SIG-M5 treated with dmso at 0.1 percent for 504 hours (cell line): ENCODE measurements at regions not wholly inside any gene's neighbourhood (a gene's known extent, or its start where the extent isn't known, plus 50 kb on each side); places are given as distances from the start of the nearest gene placed in this dataset.
"Not testable (repeated sequence)": the region's sequence is repeated elsewhere in the genome, so short reads cannot be mapped to it uniquely, and the experiment has no call there.

Source experiments
- DNase-seq: peaks from one replicate; lab custom pipeline; 2025; ENCODE audit not compliant: unreplicated experiment; lab: John Stamatoyannopoulos, UW

DNA sequence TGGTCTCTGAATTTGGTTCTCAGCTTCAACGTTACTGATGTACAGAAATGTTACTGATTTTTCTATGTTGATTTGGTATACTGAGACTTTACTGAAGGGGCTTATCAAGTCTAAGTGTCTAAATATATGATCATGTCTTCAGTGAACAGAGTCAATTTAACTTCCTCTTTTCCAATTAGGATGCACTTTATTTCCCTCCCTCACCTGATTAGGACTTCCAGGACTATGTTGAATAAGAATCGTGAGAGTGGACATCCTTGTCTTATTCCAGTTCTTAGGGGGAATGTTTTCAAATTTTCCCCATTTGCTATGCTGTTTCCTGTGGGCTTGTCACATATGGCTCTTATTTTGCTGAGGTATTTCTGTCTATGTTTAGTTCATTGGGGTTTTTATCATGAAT lies 349.5 kb downstream of the PRR16 start:
- DNase-seq = no peak

DNA sequence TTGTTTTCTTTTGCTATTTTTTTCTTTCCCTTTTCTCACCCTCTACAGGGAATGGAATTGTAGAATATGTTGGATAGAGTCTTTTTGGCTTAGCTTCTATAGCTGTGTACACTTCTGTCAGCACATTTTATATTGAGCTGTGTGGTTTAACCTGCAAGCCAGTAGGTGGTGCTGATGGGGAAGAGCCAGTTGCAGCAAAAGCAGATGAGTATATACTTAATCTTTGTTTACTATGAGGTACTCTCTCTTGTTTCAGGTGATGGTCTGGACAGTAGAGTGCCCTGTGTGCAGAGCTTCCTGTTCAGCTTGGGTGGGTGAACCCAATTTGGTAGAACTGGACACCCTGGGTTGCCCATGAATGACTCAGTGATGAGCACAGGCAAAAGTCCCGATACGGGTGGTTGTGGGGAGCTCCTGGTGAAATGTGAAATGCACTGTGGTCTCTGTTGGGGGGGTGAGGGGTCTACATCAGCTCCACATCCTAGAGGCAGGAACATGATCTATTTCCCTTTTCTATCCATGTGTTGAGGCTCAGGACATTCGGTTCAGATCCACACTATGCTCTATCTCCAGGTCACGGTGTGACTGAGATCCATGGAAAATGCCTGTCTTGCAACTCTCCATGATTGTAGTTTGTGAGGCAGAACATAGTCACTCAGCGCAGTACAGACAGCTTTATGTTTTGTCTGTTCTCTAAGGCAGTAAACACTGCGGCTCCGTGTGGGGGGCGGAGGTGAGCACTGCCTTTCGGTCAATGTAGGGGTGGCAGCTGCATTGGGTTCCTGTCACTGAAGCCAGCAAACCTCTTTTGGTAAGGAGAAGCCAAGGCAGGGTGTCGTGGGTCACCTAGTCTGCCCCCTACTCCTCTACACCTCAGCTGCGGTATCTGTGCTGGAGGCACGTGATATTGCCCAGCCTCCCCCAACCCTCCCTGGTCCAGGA lies 353.2 kb downstream of the PRR16 start:
- DNase-seq = peak; percentile 23

DNA sequence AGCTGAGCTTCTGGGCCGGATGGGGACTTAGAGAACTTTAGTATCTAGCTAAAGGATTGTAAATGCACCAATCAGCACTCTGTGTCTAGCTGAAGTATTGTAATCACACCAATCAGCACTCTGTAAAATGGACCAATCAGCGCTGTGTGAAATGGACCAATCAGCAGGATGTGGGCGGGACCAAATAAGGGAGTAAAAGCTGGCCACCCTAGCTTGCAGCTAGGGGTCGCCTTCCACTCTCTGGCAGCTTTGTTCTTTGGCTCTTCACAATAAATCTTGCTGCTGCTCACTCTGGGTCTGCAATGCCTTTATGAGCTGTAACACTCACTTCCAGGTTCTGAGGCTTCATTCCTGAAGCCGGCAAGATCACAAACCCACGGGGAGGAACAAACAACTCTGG lies 354.0 kb downstream of the PRR16 start:
- no peak for DNase-seq

DNA sequence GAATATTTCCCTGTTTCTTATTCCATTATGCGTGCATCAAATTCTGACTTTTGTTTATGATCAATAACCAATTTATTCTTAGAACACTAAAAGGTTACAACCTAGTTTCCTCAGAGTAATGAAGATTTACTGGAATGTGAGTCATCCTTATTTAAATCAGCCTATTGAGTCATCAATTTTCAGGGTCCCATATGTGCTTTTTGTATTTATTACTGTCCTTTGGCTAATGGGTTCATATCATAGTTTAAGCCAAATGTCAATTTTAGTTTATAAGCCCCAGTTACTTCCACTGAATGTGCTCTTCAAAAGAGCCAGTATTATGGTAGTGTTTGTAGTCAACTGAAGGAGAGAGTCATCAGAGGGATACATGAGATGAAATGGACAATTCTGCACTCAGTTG lies 359.2 kb downstream of the PRR16 start:
- DNase-seq = no peak

DNA sequence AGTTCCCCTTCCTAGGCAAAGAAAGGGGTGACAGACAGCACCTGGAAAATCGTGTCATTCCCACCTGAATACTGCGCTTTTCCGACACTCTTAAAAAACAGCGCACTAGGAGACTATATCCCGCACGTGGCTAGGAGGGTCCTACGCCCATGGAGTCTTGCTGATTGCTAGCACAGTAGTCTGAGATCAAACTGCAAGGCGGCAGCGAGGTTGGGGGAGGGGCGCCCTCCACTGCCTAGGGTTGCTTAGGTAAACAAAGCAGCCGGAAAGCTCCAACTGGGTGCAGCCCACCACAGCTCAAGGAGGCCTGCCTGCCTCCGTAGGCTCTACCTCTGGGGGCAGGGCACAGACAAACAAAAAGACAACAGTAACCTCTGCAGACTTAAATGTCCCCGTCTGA lies 367.5 kb downstream of the PRR16 start:
- not testable (repeated sequence) for DNase-seq

DNA sequence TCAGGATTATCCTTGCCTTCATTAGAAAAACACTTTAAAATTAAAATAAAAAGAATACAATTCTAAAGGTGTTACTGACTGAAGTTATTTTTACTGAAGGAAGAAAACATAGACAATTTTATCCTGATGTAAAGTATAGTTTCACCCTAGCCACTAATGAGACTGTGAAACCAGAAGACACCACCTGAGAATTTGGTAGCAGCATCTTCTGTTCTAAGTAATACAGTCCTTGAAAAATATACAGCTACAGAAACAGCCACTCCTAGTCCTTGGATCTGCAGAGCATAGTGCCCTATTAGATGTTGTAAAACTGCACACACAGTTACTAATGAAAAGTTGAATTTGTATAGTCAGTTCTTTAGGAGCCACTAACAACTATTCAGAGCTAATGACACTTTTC lies 377.7 kb downstream of the PRR16 start:
- no peak for DNase-seq

DNA sequence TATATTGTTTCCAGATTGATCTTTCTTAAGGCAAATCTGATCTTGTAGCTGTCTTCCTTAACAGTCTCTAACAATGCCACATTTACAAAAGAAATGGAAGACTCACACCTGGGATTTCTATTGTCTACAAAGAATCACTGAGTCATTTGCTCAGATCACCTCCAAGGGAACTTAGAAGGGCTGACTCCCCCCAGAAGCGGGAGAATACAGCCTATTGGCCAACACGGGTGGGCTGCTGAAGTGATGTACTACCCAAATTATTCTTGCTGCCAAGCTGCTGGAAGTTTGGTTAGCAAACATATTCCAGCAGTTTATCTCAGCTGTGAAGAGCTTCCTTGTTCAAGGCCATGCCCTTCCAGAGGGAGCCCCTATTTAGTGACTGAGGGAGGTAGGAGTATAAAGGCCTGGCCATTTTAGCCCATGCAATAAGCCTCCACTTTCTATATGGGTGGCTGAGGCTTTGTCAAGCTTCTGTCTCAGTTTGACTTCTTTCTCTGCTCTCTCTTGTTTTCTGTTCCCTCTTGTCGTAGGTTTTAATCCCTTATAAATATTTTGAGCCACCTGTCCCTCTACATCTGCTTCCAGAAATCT lies 379.4 kb downstream of the PRR16 start:
- no peak for DNase-seq

DNA sequence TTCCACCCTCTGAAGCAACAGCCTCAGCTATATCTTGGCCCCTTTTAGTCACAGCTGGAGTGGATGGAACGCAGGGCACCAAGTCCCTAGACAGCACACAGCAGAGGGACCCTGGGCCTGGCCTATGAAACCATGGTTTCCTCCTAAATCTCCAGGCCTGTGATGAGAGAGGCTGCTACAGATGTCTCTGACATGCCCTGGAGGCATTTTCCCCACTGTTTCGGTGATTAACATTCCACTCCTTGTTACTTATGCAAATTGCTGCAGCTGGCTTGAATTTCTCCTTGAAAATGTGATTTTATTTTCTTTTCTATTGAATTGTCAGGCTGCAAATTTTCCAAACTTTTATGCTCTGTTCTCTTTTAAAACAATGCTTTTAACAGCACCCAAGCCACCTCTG lies 384.8 kb downstream of the PRR16 start:
- DNase-seq = no peak

DNA sequence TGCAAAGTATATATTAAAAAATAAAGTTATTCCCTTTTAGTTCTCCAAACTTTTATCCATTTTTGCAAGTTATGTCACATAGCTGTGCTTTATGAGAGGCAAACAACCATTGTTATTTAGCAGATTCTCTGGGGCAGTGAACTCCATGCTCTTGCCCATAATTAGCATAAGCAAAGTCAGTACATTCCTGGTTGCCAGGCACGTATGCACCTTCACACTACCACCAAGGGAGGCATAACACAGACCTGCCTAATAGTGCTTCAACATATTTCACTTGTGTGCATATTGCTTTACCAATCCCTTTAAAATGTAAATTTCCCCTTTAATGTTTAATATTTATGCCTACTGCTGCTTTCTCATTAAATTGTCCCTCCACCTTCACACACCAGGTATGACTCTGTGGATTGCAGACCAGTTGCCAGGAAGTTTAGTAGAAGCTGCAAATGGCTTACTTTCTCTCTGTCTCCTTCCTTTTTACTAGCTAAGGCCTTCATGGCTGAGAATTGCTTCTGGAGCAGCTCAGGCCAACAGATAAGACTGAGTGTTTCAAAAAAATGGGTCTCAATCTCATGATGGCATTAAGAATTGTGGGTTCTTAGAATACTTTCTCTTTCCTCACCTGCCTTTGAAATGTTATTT lies 388.2 kb downstream of the PRR16 start:
- no peak for DNase-seq

DNA sequence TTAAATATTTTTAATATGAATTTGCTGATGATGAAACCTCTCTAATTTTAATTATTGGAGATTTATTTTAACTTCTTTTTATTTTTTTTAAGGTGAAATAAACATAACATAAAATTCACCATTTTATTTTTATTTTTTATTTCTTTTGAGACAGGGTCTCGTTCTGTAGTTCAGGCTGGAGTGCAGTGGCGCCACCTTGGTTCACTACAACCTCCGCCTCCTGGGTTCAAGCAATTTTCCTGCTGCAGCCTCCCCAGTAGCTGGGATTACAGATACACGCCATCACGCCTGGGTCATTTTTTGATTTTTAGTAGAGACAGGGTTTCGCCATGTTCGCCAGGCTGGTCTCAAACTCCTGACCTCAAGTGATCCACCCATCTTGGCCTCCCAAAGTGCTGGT lies 402.9 kb downstream of the PRR16 start:
- no peak for DNase-seq

DNA sequence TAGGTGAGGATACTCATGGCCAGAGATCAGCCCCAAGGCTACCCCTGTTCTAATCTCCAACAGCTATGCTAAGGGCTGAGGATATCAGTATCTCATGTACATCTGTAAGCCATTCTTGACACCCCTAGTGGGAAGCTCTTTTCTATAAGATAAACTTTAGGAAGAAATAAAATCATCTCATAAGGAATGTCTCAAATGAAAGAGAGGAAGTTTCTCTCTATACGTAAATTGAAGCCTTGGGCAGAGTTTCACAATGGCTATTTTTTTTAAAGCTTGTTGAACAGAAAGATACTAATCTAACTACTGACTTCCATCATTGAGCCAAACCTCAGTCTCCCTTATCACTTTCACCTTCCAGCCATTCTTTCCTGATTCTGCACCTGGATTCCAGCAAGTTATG lies 405.7 kb downstream of the PRR16 start:
- DNase-seq = no peak

DNA sequence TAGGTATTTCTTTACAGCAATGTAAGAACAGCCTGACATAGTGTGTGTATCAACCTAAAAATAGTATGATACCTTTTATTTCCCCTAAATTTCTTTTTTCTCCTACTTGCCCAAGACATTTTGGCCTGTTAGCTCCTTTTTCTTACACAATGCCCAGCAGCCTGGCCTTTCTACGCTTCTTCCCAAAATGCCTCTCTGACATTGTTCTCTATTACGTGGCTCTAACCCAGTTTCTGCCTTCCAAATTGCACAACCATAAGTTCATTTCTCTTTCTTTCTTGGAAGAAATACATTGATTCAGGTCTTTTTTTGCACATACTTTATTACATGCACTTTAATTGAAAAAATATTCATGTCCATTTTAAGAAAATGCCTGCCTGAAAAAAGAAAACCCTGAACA lies 408.2 kb downstream of the PRR16 start:
- peak; percentile 2 for DNase-seq

DNA sequence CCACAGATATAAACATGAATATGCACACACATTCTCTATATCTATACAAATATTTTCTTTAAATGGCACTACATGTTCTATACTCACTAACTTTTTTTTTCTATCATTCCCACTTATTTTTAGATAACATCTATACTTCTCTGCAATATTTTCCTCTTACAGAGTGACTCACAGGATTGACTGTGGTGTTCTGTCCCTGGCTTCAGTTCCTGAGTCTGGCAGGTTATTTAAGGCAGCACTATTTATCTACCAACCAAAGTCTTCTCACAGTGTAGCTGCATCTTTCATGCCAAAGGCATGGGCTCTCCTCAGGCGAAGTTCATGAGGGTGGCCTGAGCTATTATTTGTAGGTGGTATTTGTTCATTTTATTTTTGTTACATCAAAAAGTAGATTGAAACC lies 409.0 kb downstream of the PRR16 start:
- DNase-seq = no peak

DNA sequence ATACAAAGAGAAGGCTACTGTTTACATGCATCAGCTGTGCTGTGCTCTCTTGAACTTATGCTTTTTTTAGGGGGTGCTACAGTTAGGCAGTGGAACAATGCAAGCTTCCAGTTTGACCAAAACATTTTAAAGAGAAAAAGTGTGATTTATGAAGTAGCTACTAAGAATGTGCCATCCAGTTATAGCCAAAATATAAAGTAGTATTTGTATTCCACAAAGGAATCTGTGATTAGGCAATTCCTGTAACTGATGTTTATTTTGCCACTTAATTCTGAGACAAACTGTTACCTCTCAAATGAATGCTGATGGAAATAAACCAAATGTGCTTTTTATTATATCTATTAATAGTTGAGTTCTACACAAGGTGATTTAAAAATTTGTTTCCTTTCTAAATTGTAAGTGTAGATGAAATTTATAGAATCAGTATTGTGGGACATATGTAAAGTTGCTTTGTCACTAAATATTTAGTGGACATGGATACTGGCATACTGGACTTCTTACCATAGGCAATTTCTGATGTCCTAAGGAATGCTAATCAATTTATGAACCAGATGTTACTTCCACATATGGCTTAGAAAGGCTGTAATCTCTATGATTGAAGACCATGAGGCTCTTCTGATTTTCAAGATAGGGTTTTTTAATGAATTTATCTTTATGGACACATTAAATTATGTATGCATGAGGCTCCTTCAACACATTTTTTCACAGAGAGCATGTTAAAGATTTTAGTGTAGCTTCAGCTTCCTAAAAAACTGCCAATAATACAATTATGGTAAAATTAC lies 410.2 kb downstream of the PRR16 start:
- no peak for DNase-seq

DNA sequence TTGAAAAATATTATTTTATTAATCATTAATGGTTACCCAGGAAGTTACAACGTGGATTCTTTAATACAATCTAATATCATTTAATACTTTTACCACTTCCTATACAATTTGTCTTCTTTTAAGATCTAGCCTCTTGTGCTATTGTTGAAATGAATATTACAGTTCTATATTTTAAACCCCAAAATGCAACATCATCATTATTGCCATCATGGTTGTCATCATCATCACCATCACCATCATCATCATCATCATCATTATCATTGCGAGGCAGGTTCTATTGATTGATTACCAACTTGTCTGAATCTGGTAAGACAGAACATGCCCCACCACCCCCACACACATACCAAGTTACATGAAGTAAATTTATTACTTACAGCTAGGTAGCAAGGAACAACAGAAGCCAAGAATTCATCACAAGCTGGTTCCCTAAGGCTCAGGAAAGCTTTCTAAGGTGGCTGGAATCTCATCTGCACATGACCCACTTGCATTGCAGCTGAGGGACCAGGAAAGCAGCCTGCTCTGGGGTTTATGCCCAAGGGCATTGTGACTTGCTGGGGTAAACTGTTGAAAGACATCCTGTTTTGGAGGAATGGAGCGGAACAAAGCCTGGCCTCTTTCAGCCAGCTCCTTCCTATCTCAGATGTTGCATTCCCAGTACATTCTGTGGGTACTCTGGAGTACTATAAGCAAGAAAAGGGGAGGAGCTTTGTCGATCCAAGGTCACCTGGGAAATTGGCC lies 418.1 kb downstream of the PRR16 start:
- DNase-seq = no peak

DNA sequence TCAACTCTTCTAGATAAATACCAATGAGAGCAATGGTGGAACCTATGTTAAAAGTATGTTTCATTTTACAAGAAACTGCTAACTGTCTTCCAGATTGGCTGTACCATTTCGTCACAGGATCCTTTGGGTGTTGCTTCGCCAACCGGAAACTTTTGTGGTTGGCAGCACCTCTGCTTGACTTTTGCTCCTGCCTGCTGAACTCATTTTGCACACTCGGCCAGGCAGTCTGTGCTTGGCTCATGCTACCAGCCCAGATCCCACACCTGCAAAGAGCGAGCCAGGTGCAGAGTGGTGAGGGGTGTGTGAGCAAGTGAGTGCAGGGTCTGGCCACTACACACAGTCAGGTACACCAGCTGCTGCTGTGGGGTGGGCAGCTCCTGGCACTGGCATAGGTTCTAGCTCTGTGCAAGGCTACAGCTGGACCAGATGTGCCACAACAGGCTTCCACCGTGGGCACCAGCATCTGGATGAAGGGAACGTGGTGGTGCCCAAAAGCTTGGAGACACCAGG lies 422.3 kb downstream of the PRR16 start:
- no peak for DNase-seq

DNA sequence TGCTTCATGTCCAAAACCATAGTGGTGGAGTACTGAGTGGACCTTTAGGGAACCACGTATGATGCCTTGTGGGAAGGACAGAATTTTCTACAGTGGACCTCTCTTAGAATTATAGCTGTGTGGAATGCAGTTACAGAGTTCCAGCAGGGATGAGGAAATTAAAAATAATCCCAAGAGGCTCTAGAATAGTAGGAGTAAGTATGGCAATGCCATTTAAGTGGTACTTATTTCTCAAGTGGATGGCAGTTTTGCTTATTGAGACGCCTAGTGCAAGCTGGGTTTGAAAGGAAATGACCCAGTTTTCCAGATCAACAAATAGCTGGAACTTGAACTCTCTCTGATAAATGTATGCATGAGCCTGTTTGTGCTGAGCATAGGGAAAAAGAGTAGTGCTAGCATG lies 431.6 kb downstream of the PRR16 start:
- no peak for DNase-seq

DNA sequence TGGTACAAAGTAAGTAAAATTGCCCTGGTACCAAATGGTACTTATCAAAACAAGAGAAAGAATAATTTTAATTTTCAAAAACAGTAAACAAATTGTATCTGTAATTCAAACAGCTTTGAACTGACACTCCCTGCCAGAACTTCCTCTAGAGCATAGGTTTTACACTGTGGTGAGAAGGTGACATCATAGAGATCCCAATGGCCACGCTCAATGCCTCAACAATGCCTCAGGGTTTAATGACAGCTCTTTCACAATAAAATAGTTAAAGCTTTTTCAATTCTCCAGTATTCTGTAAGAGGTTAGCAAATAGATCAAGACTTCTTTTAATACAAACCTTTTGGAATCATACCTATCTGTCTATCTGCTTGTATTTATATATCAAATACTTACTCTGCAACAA lies 437.1 kb downstream of the PRR16 start:
- peak; percentile 12 for DNase-seq

DNA sequence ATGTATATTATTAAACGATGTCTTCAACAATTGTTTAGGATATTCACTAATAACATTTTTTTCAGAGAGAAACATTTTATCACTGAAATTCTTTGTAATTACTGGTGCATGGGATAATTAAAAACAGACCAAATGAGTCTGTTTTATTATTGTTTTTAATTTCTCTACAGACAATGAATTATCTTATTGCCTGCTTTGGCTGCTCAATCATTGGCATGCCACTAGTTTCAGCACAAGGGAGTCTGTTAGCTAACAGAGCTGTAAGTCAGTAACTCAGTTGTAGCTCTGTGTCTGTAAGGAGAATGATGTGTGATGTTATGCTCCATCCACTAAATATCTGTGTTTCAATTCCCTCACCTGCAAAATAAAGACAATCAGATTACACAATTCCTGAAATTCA lies 443.9 kb downstream of the PRR16 start:
- DNase-seq = no peak

DNA sequence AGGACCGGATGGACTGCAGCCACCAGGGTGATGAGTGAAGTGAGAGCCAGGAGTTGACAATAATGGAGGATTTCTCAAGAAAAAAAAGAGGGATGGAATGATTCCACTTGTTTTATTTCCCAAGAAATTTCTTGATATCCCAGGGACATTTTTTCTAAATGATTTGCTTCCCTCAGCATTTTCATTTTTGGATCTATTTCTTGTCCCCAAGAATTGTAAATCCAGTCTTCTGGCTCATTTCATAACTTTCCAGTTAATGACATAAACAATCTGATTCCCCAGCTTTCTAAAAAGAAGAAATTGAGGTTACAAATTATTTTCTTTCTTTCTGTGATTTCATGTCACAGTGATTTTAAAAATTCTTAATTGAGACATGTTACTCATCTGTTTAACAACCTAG lies 446.5 kb downstream of the PRR16 start:
- no peak for DNase-seq

DNA sequence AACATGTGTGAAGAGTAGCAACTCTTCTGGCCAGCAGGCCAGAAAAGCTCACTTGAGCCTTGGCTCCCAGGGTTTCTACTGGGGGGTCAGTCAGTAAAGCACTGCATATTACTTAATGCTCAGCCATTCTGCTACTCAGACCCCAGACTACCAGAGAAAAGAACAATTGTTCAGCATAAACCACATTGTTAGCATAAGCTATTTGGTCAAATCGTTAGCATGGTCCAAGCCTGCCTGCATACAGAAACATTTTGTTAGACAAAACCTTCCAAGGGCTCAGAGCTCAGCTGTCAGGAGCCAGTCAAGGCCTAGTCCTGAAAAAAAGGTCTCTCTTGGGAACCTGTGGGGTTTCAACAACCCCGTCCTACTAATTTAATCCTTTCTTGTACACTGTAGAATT lies 449.3 kb downstream of the PRR16 start:
- no peak for DNase-seq
